Esophagus squamous epithelium (tissue), 5 donors: ENCODE measurements at regions not wholly inside any gene's neighbourhood (a gene's known extent, or its start where the extent isn't known, plus 50 kb on each side); places are given as distances from the start of the nearest gene placed in this dataset.
A peak's percentile ranks its signal among the peaks of the same experiment; 100 is the strongest.

ENCODE experiments used
- DNase-seq: peaks from one replicate; lab custom pipeline; 2025; lab: John Stamatoyannopoulos, UW
- H3K27ac ChIP-seq, 4 donors: fragments of 200-600 bp; sonication (generic); one replicate each; pipeline ENCODE4 v1.5.1; 2016 to 2019; ENCODE audit warnings: mild to moderate bottlenecking in 1 of 4
- H3K27me3 ChIP-seq, 4 donors: fragments of 200-600 bp; sonication (generic); 1 replicate in 3 of 4; 2 replicates in 1 of 4; pipeline versions ENCODE4 v1.5.1 to v1.6.0; 2017 to 2021; ENCODE audit warnings: antibody characterized with exemption in 1 of 4
- H3K36me3 ChIP-seq, 3 donors: fragments of 200-600 bp; sonication (generic); one replicate each; pipeline ENCODE4 v1.5.1; 2016 to 2019
- H3K4me1 ChIP-seq, 3 donors: fragments of 200-600 bp; sonication (generic); one replicate each; pipeline ENCODE4 v1.5.1; 2017 to 2019
- H3K4me3 ChIP-seq, 4 donors: fragments of 200-600 bp; sonication (generic); 1 replicate in 3 of 4; 2 replicates in 1 of 4; pipeline ENCODE4 v1.5.1; 2016 to 2019; ENCODE audit warnings: mild to moderate bottlenecking in 2 of 4, moderate library complexity in 1 of 4
- H3K9me3 ChIP-seq, 3 donors: fragments of 200-600 bp; sonication (generic); one replicate each; pipeline ENCODE4 v1.5.1; 2016 to 2019
- CTCF ChIP-seq, 6 experiments: fragments of 450-650 bp in 4 of 6; fragments of 200-600 bp in 2 of 6; sonication (generic) in 2 of 6; IDR thresholded peaks; one replicate each; pipeline ENCODE4 v1.5.1; 2016 to 2019; ENCODE audit warnings: antibody characterized with exemption in 6 of 6, mild to moderate bottlenecking in 4 of 6, moderate library complexity in 4 of 6
- POLR2A ChIP-seq, 4 donors: fragments of 450-650 bp; IDR thresholded peaks; one replicate each; pipeline ENCODE4 v1.6.1; 2017; ENCODE audit warnings: antibody characterized with exemption in 4 of 4, mild to moderate bottlenecking in 4 of 4, moderate library complexity in 3 of 4
- WGBS, 2 donors: methylation state at CpG; one replicate each; pipeline ENCODE4 v1.1.5; 2018; 5-methylcytosine and 5-hydroxymethylcytosine counted together
- intact Hi-C: fragments of 100-400 bp; cut with DNase I; formaldehyde crosslinking; loops from one replicate; pipeline ENCODE4 v1.15.0; 2022
- donor health status: DM: yes; HTN: yes; CAD: no.

GRCh38 chr17:59487161-59487873 is 78.1 kb upstream of the DHX40 start:
- TF ChIP-seq POLR2A (IDR thresholded peaks at IDR 0.05) (no peak), CTCF (IDR thresholded peaks at IDR 0.05) (no peak)
- no peak for DNase-seq
- Histone ChIP-seq H3K4me1 (peaks cover 0 to 7% (median 0%) of the 10 kb centered on the region in 3 donors), H3K27ac (peak overlapping the region in 2 of 4 donors; percentile 16 to 29), H3K36me3 (no peaks in the 10 kb centered on the region), H3K9me3 (no peaks in the 10 kb centered on the region), H3K4me3 (peak overlapping the region in 1 of 4 donors; percentile 27), H3K27me3 (no peaks in the 10 kb centered on the region)
- intact Hi-C loops = no loop called here
- 59 to 60% methylated on average over 7 of the region's 7 CpGs for WGBS, 2 donors

- WGBS, 2 donors = 79 to 84% methylated on average over 5 of the region's 5 CpGs
- DNase-seq = no peak
- intact Hi-C loops = no loop called here
- Histone ChIP-seq H3K9me3 (no peaks in the 10 kb centered on the region), H3K36me3 (no peaks in the 10 kb centered on the region), H3K27me3 (no peaks in the 10 kb centered on the region), H3K27ac (no peak overlapping the region), H3K4me1 (peaks cover 0 to 7% (median 0%) of the 10 kb centered on the region in 3 donors), H3K4me3 (no peak overlapping the region)
- TF ChIP-seq CTCF (IDR thresholded peaks at IDR 0.05) = no peak
- TF ChIP-seq POLR2A (IDR thresholded peaks at IDR 0.05) = no peak
Observed at GRCh38 chr17:59488805-59489204, 76.6 kb upstream of the DHX40 start.

- TF ChIP-seq CTCF (IDR thresholded peaks at IDR 0.05) (no peak), POLR2A (IDR thresholded peaks at IDR 0.05) (no peak)
- intact Hi-C loops = no loop called here
- Histone ChIP-seq H3K36me3 (no peaks in the 10 kb centered on the region), H3K27me3 (no peaks in the 10 kb centered on the region), H3K27ac (peak overlapping the region in 1 of 4 donors; percentile 6), H3K4me3 (no peak overlapping the region), H3K9me3 (no peaks in the 10 kb centered on the region), H3K4me1 (peaks cover 0 to 7% (median 0%) of the 10 kb centered on the region in 3 donors)
- DNase-seq = no peak
- 57 to 73% methylated on average over 3 of the region's 3 CpGs for WGBS, 2 donors
Observed at GRCh38 chr17:59490216-59490615, 75.2 kb upstream of the DHX40 start.

GRCh38 chr17:59491353-59492090 is 73.9 kb upstream of the DHX40 start:
- H3K9me3 ChIP-seq = no peaks in the 10 kb centered on the region
- H3K27me3 ChIP-seq = no peaks in the 10 kb centered on the region
- TF ChIP-seq CTCF (IDR thresholded peaks at IDR 0.05) = no peak
- TF ChIP-seq POLR2A (IDR thresholded peaks at IDR 0.05) = no peak
- no peak overlapping the region for H3K4me3 ChIP-seq
- no peaks in the 10 kb centered on the region for H3K36me3 ChIP-seq
- intact Hi-C loops = no loop called here
- peaks cover 0 to 3% (median 0%) of the 10 kb centered on the region in 3 donors for H3K4me1 ChIP-seq
- WGBS, 2 donors = 50 to 51% methylated on average over 5 of the region's 5 CpGs
- no peak overlapping the region for H3K27ac ChIP-seq
- DNase-seq = no peak

GRCh38 chr17:59492091-59492451 is 73.3 kb upstream of the DHX40 start:
- Histone ChIP-seq H3K36me3 (no peaks in the 10 kb centered on the region), H3K27me3 (no peaks in the 10 kb centered on the region), H3K4me3 (no peak overlapping the region), H3K27ac (no peak overlapping the region), H3K9me3 (no peaks in the 10 kb centered on the region), H3K4me1 (no peaks in the 10 kb centered on the region)
- 66 to 76% methylated on average over 2 of the region's 2 CpGs for WGBS, 2 donors
- TF ChIP-seq POLR2A (IDR thresholded peaks at IDR 0.05) (no peak), CTCF (IDR thresholded peaks at IDR 0.05) (no peak)
- DNase-seq = no peak
- intact Hi-C loops = no loop called here
